H1 (cell line): ENCODE measurements at regions not wholly inside any gene's neighbourhood (a gene's known extent, or its start where the extent isn't known, plus 50 kb on each side); places are given as distances from the start of the nearest gene placed in this dataset.

Source experiments
- CTCF ChIA-PET: fragments of 300-600 bp; sonication (Branson Sonifier 250); formaldehyde crosslinking; loops from one replicate; lab custom pipeline; 2021; ENCODE audit not compliant: partially characterized antibody; lab: Charles Lee
- POLR2A ChIA-PET: fragments of 300-600 bp; sonication (Branson Sonifier 250); formaldehyde crosslinking; loops from one replicate; lab custom pipeline; 2021; ENCODE audit warnings: inconsistent platforms; ENCODE audit not compliant: partially characterized antibody; lab: Charles Lee
- DNase-seq, 2 experiments: peaks; one replicate each; pipeline versions ENCODE4 v3.0.0 to v3.0.0-alpha.2; 2010 to 2022; ENCODE audit warnings: low spot score in 2 of 2, low read depth in 1 of 2, mixed read lengths in 1 of 2
- FAIRE-seq: peaks from 2 replicates; lab custom pipeline; 2011; peaks lifted over from hg19 to GRCh38; lab: Jason Lieb, UNC
- H2AFZ ChIP-seq: 2 replicates; pipeline ENCODE4 v1.8.1; 2012; ENCODE audit warnings: low read length, inconsistent platforms
- H2AK5ac ChIP-seq: 2 replicates; pipeline ENCODE4 v1.6.1; 2013; ENCODE audit warnings: low read depth, low read length
- H2BK120ac ChIP-seq: replicated peaks from 2 replicates; pipeline ENCODE3; 2013; ENCODE audit warnings: low read depth, low read length, inconsistent platforms
- H2BK12ac ChIP-seq: 2 replicates; pipeline ENCODE4 v1.6.1; 2013; ENCODE audit warnings: low read depth, low read length
- H2BK15ac ChIP-seq: 2 replicates; pipeline ENCODE4 v1.6.1; 2013; ENCODE audit warnings: low read length
- H2BK20ac ChIP-seq: 2 replicates; pipeline ENCODE4 v1.6.1; 2013; ENCODE audit warnings: low read length
- H2BK5ac ChIP-seq: 2 replicates; pipeline ENCODE4 v1.6.1; 2013; ENCODE audit warnings: low read depth, low read length
- H3K14ac ChIP-seq: 2 replicates; pipeline ENCODE4 v1.6.1; 2013; ENCODE audit warnings: inconsistent platforms; ENCODE audit not compliant: insufficient read length
- H3K18ac ChIP-seq: 2 replicates; pipeline ENCODE4 v1.6.1; 2013; ENCODE audit warnings: low read length; ENCODE audit errors: extremely low read depth
- H3K23ac ChIP-seq: 2 replicates; pipeline ENCODE4 v1.6.1; 2013; ENCODE audit warnings: inconsistent platforms; ENCODE audit not compliant: insufficient read length
- H3K23me2 ChIP-seq: 2 replicates; pipeline ENCODE4 v1.6.1; 2013; ENCODE audit warnings: low read depth, low read length
- H3K27ac ChIP-seq: 2 replicates; pipeline ENCODE4 v1.6.1; 2011; ENCODE audit warnings: low read depth, low read length, inconsistent platforms
- H3K27me3 ChIP-seq, 4 experiments: replicated peaks in 1 of 4; 1 replicate in 1 of 4; 2 replicates in 3 of 4; pipeline versions ENCODE4 v1.6.1 to v1.8.1; 2011 to 2013; ENCODE audit warnings: low read length in 3 of 4, mild to moderate bottlenecking in 3 of 4, inconsistent platforms in 2 of 4, mixed read lengths in 2 of 4, moderate library complexity in 1 of 4; ENCODE audit not compliant: control insufficient read depth in 3 of 4, insufficient read depth in 3 of 4; ENCODE audit errors: extremely low read depth in 1 of 4
- H3K36me3 ChIP-seq, 4 experiments: 2 replicates each; pipeline versions ENCODE4 v1.6.1 to v1.8.1; 2011 to 2013; ENCODE audit warnings: mild to moderate bottlenecking in 4 of 4, low read length in 3 of 4, moderate library complexity in 2 of 4, control low read depth in 1 of 4, inconsistent platforms in 1 of 4; ENCODE audit not compliant: insufficient read depth in 4 of 4, control insufficient read depth in 2 of 4
- H3K4ac ChIP-seq: replicated peaks from 2 replicates; pipeline ENCODE3; 2013; ENCODE audit warnings: low read length, low read depth, mixed read lengths, inconsistent platforms; ENCODE audit not compliant: insufficient read length
- H3K4me1 ChIP-seq, 4 experiments: replicated peaks in 1 of 4; 1 replicate in 1 of 4; 2 replicates in 3 of 4; pipeline versions ENCODE4 v1.6.1 to v1.8.1; 2011 to 2013; ENCODE audit warnings: low read length in 3 of 4, inconsistent platforms in 2 of 4, mixed read lengths in 1 of 4; ENCODE audit not compliant: insufficient read depth in 4 of 4, control insufficient read depth in 3 of 4
- H3K4me2 ChIP-seq, 2 experiments: 2 replicates each; pipeline versions ENCODE4 v1.6.1 to v1.8.1; 2011 to 2013; ENCODE audit warnings: low read depth in 2 of 2, low read length in 2 of 2, control low read depth in 1 of 2, inconsistent platforms in 1 of 2, mild to moderate bottlenecking in 1 of 2; ENCODE audit not compliant: insufficient read depth in 1 of 2
- H3K4me3 ChIP-seq, 4 experiments: fragments of 200-600, 300-600 bp in 1 of 4; sonication (generic), shearing (Covaris generic), sonication (Bioruptor Twin) in 1 of 4; 2 replicates each; pipeline versions ENCODE4 v1.5.1 to v1.8.1; 2011 to 2016; ENCODE audit warnings: low read length in 4 of 4, low read depth in 3 of 4, control low read depth in 2 of 4, inconsistent platforms in 2 of 4, mild to moderate bottlenecking in 2 of 4, mixed read lengths in 1 of 4, moderate library complexity in 1 of 4; ENCODE audit not compliant: insufficient read depth in 2 of 4; ENCODE audit errors: extremely low read depth in 1 of 4
- H3K56ac ChIP-seq: replicated peaks from 2 replicates; pipeline ENCODE3; 2013; ENCODE audit warnings: low read depth, mild to moderate bottlenecking, mixed read lengths, low read length, inconsistent platforms; ENCODE audit not compliant: insufficient read length
- H3K79me1 ChIP-seq: 2 replicates; pipeline ENCODE4 v1.6.1; 2013; ENCODE audit warnings: low read depth, low read length, control low read depth
- H3K79me2 ChIP-seq, 2 experiments: 2 replicates each; pipeline versions ENCODE4 v1.6.1 to v1.8.1; 2012 to 2013; ENCODE audit warnings: low read length in 2 of 2, mild to moderate bottlenecking in 2 of 2, inconsistent platforms in 1 of 2; ENCODE audit not compliant: insufficient read depth in 2 of 2, control insufficient read depth in 1 of 2
- H3K9ac ChIP-seq, 4 experiments: replicated peaks in 1 of 4; 1 replicate in 1 of 4; 2 replicates in 3 of 4; pipeline versions ENCODE4 v1.6.1 to v1.8.1; 2011 to 2013; ENCODE audit warnings: low read depth in 3 of 4, low read length in 3 of 4, control low read depth in 2 of 4, mild to moderate bottlenecking in 2 of 4, moderate library complexity in 2 of 4, inconsistent platforms in 1 of 4; ENCODE audit errors: extremely low read depth in 1 of 4
- H3K9me3 ChIP-seq, 2 experiments: 2 replicates each; pipeline versions ENCODE4 v1.6.1 to v1.8.1; 2012 to 2013; ENCODE audit warnings: mild to moderate bottlenecking in 2 of 2, moderate library complexity in 2 of 2, control low read depth in 1 of 2, inconsistent platforms in 1 of 2, low read depth in 1 of 2, low read length in 1 of 2, mixed read lengths in 1 of 2; ENCODE audit not compliant: insufficient read depth in 2 of 2
- H4K20me1 ChIP-seq, 2 experiments: replicated peaks in 1 of 2; 2 replicates each; pipeline versions ENCODE3 to v1.8.1; 2011 to 2013; ENCODE audit warnings: inconsistent platforms in 2 of 2, low read length in 2 of 2, mild to moderate bottlenecking in 1 of 2; ENCODE audit not compliant: insufficient read depth in 2 of 2, control insufficient read depth in 1 of 2
- H4K5ac ChIP-seq: 2 replicates; pipeline ENCODE4 v1.6.1; 2013; ENCODE audit warnings: low read length, low read depth, mixed read lengths, inconsistent platforms; ENCODE audit not compliant: insufficient read length
- H4K8ac ChIP-seq: 2 replicates; pipeline ENCODE4 v1.8.0; 2013; ENCODE audit warnings: mild to moderate bottlenecking, moderate library complexity, low read length, inconsistent platforms; ENCODE audit not compliant: insufficient read depth; ENCODE audit errors: extremely low read depth
- H4K91ac ChIP-seq: replicated peaks from 2 replicates; pipeline ENCODE3; 2013; ENCODE audit warnings: low read length, mixed read lengths, inconsistent platforms; ENCODE audit not compliant: insufficient read length
- CHD2 ChIP-seq: IDR thresholded peaks from 2 replicates; pipeline ENCODE4 v1.6.1; 2012; ENCODE audit warnings: low read length, improper control_type of control experiment
- FOSL1 ChIP-seq: IDR thresholded peaks from 2 replicates; pipeline ENCODE4 v1.6.1; 2011; ENCODE audit warnings: mild to moderate bottlenecking, low read depth, low read length, moderate library complexity; ENCODE audit not compliant: insufficient read depth
- GABPA ChIP-seq: IDR thresholded peaks from 2 replicates; pipeline ENCODE4 v1.6.1; 2011; ENCODE audit warnings: mild to moderate bottlenecking, low read length, moderate library complexity, borderline replicate concordance; ENCODE audit not compliant: insufficient read depth
- KDM4A ChIP-seq: IDR thresholded peaks from one replicate; pipeline ENCODE4 v1.7.1; 2012; ENCODE audit warnings: low read depth, mild to moderate bottlenecking, moderate library complexity, low read length, inconsistent platforms; ENCODE audit not compliant: severe bottlenecking
- KDM5A ChIP-seq: fragments of 200-600 bp; IDR thresholded peaks from 2 replicates; pipeline ENCODE4 v1.7.1; 2012; ENCODE audit warnings: mild to moderate bottlenecking, low read length, inconsistent platforms, mixed read lengths
- MAFK ChIP-seq: IDR thresholded peaks from 2 replicates; pipeline ENCODE4 v1.6.1; 2012; ENCODE audit warnings: low read depth, mild to moderate bottlenecking, improper control_type of control experiment, low read length
- NANOG ChIP-seq: IDR thresholded peaks from 2 replicates; pipeline ENCODE4 v1.6.1; 2011; ENCODE audit warnings: low read length, low read depth, mild to moderate bottlenecking, inconsistent platforms; ENCODE audit not compliant: insufficient read depth, poor library complexity, severe bottlenecking
- POLR2AphosphoS5 ChIP-seq: IDR thresholded peaks from 2 replicates; pipeline ENCODE4 v1.6.1; 2011; ENCODE audit warnings: low read depth, low read length
- POU5F1 ChIP-seq: IDR thresholded peaks from 2 replicates; pipeline ENCODE4 v1.6.1; 2011; ENCODE audit warnings: low read depth, mild to moderate bottlenecking, low read length, moderate library complexity
- SP1 ChIP-seq: IDR thresholded peaks from 2 replicates; pipeline ENCODE4 v1.6.1; 2011; ENCODE audit warnings: low read depth, low read length
- SUZ12 ChIP-seq: fragments of 200-600 bp; sonication (generic); IDR thresholded peaks from 2 replicates; pipeline ENCODE4 v1.6.1; 2012; ENCODE audit warnings: mild to moderate bottlenecking, inconsistent platforms, low read length, moderate library complexity, mixed read lengths
- WGBS, 2 experiments: shearing (Covaris generic) in 1 of 2; methylation state at CpG; one replicate each; pipeline versions ENCODE4 v1.1.6 to v1.1.7; 2013 to 2015; ENCODE audit warnings: low lambda C conversion rate in 2 of 2, mixed read lengths in 2 of 2, inconsistent platforms in 1 of 2, low coverage in 1 of 2, missing lambda C conversion rate in 1 of 2; ENCODE audit not compliant: insufficient replicate concordance in 2 of 2, insufficient coverage in 1 of 2, insufficient read length in 1 of 2; ENCODE audit errors: extremely low coverage in 1 of 2, missing lambda C conversion rate in 1 of 2; 5-methylcytosine and 5-hydroxymethylcytosine counted together

GRCh38 chr2:183456177-183456576, 331.9 kb downstream of the NUP35 start:
- Histone ChIP-seq H3K79me2 (no peaks in the 10 kb centered on the region), H3K23me2 (no peaks in the 10 kb centered on the region), H4K8ac (no peak overlapping the region), H3K4me1 (no peaks in the 10 kb centered on the region), H3K36me3 (no peaks in the 10 kb centered on the region), H3K9me3 (no peaks in the 10 kb centered on the region; a peak in 1 of 4 replicates), H4K5ac (no peak overlapping the region), H3K27ac (no peak overlapping the region), H2BK20ac (no peak overlapping the region), H3K27me3 (no peaks in the 10 kb centered on the region), H2BK120ac (no peak overlapping the region), H3K79me1 (no peaks in the 10 kb centered on the region), H3K23ac (no peak overlapping the region), H3K14ac (no peak overlapping the region), H4K20me1 (no peaks in the 10 kb centered on the region), H3K9ac (no peak overlapping the region), H3K4ac (no peak overlapping the region), H3K4me3 (no peak overlapping the region), H2AFZ (no peak overlapping the region), H3K4me2 (no peak overlapping the region), H4K91ac (no peak overlapping the region), H3K18ac (no peak overlapping the region), H2BK12ac (no peak overlapping the region), H2BK5ac (no peak overlapping the region), H2AK5ac (no peak overlapping the region), H3K56ac (no peak overlapping the region), H2BK15ac (no peak overlapping the region)
- POLR2A ChIA-PET = no interaction called here
- no peak for DNase-seq
- FAIRE-seq = no peak
- CTCF ChIA-PET = interaction anchor here (0.6 kb wide), 1 partner anchor 210 kb away, joined by 3 read pairs; no protein-coding TSS in a partner anchor
- WGBS, 2 experiments = 95% methylated on average over 4 of the region's 4 CpGs; no CpG with 5 or more reads in 1 of the 2 experiments
- TF ChIP-seq FOSL1 (no peak), SUZ12 (no peak), SP1 (no peak), POU5F1 (no peak), CHD2 (no peak), MAFK (no peak), KDM5A (no peak), NANOG (no peak), KDM4A (no peak), POLR2AphosphoS5 (no peak), GABPA (no peak)
